SJCRH30 (cell line): ENCODE measurements at regions not wholly inside any gene's neighbourhood (a gene's known extent, or its start where the extent isn't known, plus 50 kb on each side); places are given as distances from the start of the nearest gene placed in this dataset.

Experiments used
- DNase-seq, 2 experiments: peaks; one replicate each; pipeline ENCODE4 v3.0.0-alpha.2; 2015 to 2020
- H3K27ac ChIP-seq: fragments of 250-450 bp; sonication (Bioruptor Pico); 2 replicates; pipeline ENCODE4 v1.5.1; 2020; ENCODE audit warnings: mild to moderate bottlenecking, moderate library complexity
- H3K27me3 ChIP-seq: fragments of 250-450 bp; sonication (Bioruptor Pico); 2 replicates; pipeline ENCODE4 v1.5.1; 2020; ENCODE audit warnings: mild to moderate bottlenecking, moderate library complexity
- H3K36me3 ChIP-seq: fragments of 250-450 bp; sonication (Bioruptor Pico); 2 replicates; pipeline ENCODE4 v1.5.1; 2020; ENCODE audit warnings: mild to moderate bottlenecking, moderate library complexity
- H3K4me1 ChIP-seq: fragments of 250-450 bp; sonication (Bioruptor Pico); 2 replicates; pipeline ENCODE4 v1.5.1; 2020; ENCODE audit warnings: mild to moderate bottlenecking, moderate library complexity
- H3K4me3 ChIP-seq: fragments of 250-450 bp; sonication (Bioruptor Pico); 2 replicates; pipeline ENCODE4 v1.5.1; 2020; ENCODE audit warnings: mild to moderate bottlenecking, moderate library complexity
- H3K9me3 ChIP-seq: fragments of 250-450 bp; sonication (Bioruptor Pico); replicated peaks from 2 replicates; pipeline ENCODE4 v1.5.1; 2020; ENCODE audit warnings: mild to moderate bottlenecking, moderate library complexity

GRCh38 chr4:66604192-66604591, 933.9 kb upstream of the EPHA5 start:
- no peaks in the 10 kb centered on the region for H3K36me3 ChIP-seq
- DNase-seq = no peak

DNA sequence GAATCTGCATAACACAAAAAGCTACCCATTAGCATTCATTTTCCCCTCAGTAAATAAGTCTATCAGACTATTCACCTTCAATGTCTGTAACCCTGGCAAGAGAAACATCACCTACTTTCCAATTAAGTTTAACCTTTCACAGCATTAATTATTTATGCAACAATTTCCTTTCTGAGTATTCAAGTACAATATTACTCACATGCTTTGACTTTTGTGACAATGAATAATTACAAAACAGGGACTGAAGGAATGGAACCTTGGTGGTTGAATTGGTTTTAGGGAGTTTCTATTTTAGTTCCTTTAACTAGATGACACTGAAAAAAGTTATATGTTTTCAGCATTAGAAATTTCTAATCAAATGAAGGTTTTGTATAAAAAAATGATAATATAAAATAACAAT, 932.3 kb upstream of the EPHA5 start:
- Histone ChIP-seq H3K4me3 (no peak overlapping the region), H3K9me3 (no peaks in the 10 kb centered on the region), H3K36me3 (no peaks in the 10 kb centered on the region), H3K4me1 (no peaks in the 10 kb centered on the region), H3K27me3 (no peaks in the 10 kb centered on the region), H3K27ac (no peak overlapping the region)
- DNase-seq = no peak

More at GRCh38 chr4:66604192-66604591, 933.9 kb upstream of the EPHA5 start:
- Histone ChIP-seq H3K9me3 (no peaks in the 10 kb centered on the region), H3K4me3 (no peak overlapping the region), H3K4me1 (no peaks in the 10 kb centered on the region), H3K27ac (no peak overlapping the region), H3K27me3 (no peaks in the 10 kb centered on the region)

- Histone ChIP-seq H3K4me3 (no peak overlapping the region), H3K9me3 (no peaks in the 10 kb centered on the region), H3K4me1 (no peaks in the 10 kb centered on the region), H3K27me3 (no peaks in the 10 kb centered on the region), H3K27ac (no peak overlapping the region), H3K36me3 (no peaks in the 10 kb centered on the region)
- no peak for DNase-seq
These were observed 921.7 kb upstream of the EPHA5 start for GRCh38 chr4:66591968-66592367.

DNA sequence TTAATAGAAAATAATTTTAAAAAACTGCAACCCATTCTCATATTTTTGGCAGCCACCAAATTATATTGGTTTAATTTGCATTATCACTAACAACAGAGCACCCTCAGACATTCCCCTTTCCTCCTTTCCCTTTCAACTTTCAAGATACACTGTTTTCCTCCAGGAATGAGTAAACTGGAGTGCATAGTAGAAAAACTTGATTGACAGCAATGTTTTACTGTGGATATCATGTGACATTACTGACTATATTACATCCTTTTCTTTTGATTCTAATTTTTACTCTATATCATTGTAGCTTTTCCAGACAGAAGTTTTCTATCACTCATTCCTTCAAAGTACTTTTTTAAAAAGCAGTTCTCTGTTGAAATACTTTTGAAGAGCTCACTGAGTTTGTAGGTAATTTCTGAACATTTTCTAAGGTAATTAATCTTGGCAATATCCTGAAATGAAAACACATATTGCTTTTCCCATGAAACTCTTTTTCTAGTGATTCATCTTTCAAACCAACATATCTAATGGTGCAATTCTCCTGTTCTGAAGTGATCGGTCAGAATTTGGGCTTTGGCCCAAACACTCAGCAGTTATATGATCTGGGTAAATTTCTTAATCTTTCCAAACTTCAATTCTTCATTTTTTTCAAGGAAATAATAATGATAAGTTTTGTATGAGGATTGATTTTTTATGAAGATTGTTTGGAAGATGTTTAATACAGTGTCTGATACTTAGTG, 920.4 kb upstream of the EPHA5 start:
- H3K27ac ChIP-seq = no peak overlapping the region
- no peaks in the 10 kb centered on the region for H3K36me3 ChIP-seq
- no peaks in the 10 kb centered on the region for H3K4me1 ChIP-seq
- H3K9me3 ChIP-seq = no peaks in the 10 kb centered on the region
- H3K4me3 ChIP-seq = no peak overlapping the region
- no peaks in the 10 kb centered on the region for H3K27me3 ChIP-seq
- DNase-seq = no peak

- no peak for DNase-seq
- Histone ChIP-seq H3K27me3 (no peaks in the 10 kb centered on the region), H3K27ac (no peak overlapping the region), H3K36me3 (no peaks in the 10 kb centered on the region), H3K4me1 (no peaks in the 10 kb centered on the region), H3K4me3 (no peak overlapping the region), H3K9me3 (no peaks in the 10 kb centered on the region)
These were observed 918.9 kb upstream of the EPHA5 start for GRCh38 chr4:66589183-66589582.

DNA sequence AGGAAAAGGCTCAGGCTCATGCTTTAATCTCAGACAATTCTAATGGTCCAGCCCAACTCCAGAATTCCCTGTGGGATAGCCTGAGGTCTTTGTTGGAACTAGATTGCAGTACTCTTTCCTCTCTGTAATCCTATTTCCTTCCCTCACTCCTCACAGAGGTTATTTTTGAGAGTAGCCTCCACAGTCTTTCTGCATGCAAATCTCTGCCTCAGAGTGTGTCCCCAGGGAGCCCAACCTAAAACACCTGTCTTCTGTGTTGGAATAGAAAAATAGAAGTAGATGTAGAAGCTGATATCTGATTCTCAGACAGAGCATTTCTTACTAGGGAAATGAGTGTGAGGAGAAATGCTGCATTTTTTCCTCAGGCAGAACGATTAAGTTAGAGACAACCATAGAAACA, 915.5 kb upstream of the EPHA5 start:
- peak in 1 of 2 experiments; percentile 11 for DNase-seq
- H3K36me3 ChIP-seq = no peaks in the 10 kb centered on the region
- H3K27ac ChIP-seq = no peak overlapping the region
- no peaks in the 10 kb centered on the region for H3K9me3 ChIP-seq
- H3K27me3 ChIP-seq = no peaks in the 10 kb centered on the region
- no peak overlapping the region for H3K4me3 ChIP-seq
- no peaks in the 10 kb centered on the region for H3K4me1 ChIP-seq

- Histone ChIP-seq H3K36me3 (no peaks in the 10 kb centered on the region), H3K4me3 (no peak overlapping the region), H3K4me1 (no peaks in the 10 kb centered on the region), H3K27me3 (no peaks in the 10 kb centered on the region), H3K9me3 (no peaks in the 10 kb centered on the region), H3K27ac (no peak overlapping the region)
- no peak for DNase-seq
These were observed 907.6 kb upstream of the EPHA5 start for GRCh38 chr4:66577922-66578321.

- no peaks in the 10 kb centered on the region for H3K4me1 ChIP-seq
- H3K36me3 ChIP-seq = no peaks in the 10 kb centered on the region
- H3K27me3 ChIP-seq = no peaks in the 10 kb centered on the region
- H3K9me3 ChIP-seq = no peaks in the 10 kb centered on the region
- H3K27ac ChIP-seq = no peak overlapping the region
- no peak overlapping the region for H3K4me3 ChIP-seq
- no peak for DNase-seq
These were observed 904.9 kb upstream of the EPHA5 start for GRCh38 chr4:66575008-66575696.

GRCh38 chr4:66574145-66574978, 904.1 kb upstream of the EPHA5 start:
- Histone ChIP-seq H3K4me1 (no peaks in the 10 kb centered on the region), H3K9me3 (no peaks in the 10 kb centered on the region), H3K36me3 (no peaks in the 10 kb centered on the region), H3K27ac (no peak overlapping the region), H3K27me3 (no peaks in the 10 kb centered on the region), H3K4me3 (no peak overlapping the region)
- DNase-seq = no peak

DNA sequence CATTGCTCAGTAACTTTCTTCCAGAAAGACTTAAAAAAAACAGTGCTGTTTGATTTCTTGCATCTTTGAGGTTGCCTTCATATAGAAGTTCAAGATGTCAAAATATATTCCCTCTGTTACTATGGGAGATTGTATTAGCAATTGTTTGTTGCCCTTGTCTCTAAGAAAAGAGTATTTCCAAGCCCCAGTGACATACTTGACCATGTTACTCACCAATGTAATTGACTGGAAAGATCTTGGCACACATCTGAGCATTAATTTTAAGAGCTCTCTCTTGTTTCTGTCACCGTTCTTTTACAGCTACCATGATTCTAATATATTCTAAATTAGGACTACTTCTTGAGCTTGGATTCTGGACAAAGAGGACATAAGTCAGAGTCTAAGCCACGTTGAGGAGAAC, 902.7 kb upstream of the EPHA5 start:
- DNase-seq = no peak
- H3K27me3 ChIP-seq = no peaks in the 10 kb centered on the region
- H3K4me1 ChIP-seq = no peaks in the 10 kb centered on the region
- no peak overlapping the region for H3K4me3 ChIP-seq
- no peaks in the 10 kb centered on the region for H3K36me3 ChIP-seq
- no peaks in the 10 kb centered on the region for H3K9me3 ChIP-seq
- H3K27ac ChIP-seq = no peak overlapping the region

DNA sequence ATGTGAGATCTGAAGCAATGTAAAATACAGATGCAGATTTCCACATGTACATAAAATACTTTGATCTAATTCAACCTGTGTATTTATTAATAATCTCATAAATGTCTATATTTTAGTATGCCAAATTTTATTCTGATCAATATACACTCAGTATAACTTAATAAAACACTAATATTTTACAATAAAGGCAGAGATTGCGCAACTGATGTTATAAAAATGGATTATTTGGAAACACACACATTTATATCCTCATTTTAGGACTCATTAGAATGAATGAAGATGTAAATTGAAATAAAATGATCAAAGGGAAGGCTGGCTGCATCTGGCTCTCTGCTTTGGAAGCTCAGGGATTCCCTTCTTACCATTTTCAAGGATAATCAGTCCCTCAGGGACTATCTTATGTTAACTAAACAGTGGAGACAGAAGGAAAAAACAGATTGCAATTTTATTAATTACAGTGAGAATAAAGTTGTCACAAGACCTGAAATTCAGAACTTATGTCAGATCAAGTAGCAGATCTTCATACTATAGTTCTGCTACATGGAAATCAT, 900.9 kb upstream of the EPHA5 start:
- no peaks in the 10 kb centered on the region for H3K9me3 ChIP-seq
- H3K4me3 ChIP-seq = no peak overlapping the region
- H3K27me3 ChIP-seq = no peaks in the 10 kb centered on the region
- no peaks in the 10 kb centered on the region for H3K36me3 ChIP-seq
- no peaks in the 10 kb centered on the region for H3K4me1 ChIP-seq
- DNase-seq = no peak
- H3K27ac ChIP-seq = no peak overlapping the region

GRCh38 chr4:66569228-66569627, 898.9 kb upstream of the EPHA5 start:
- no peak overlapping the region for H3K4me3 ChIP-seq
- no peaks in the 10 kb centered on the region for H3K27me3 ChIP-seq
- H3K27ac ChIP-seq = no peak overlapping the region
- H3K4me1 ChIP-seq = no peaks in the 10 kb centered on the region
- no peak for DNase-seq
- no peaks in the 10 kb centered on the region for H3K9me3 ChIP-seq
- no peaks in the 10 kb centered on the region for H3K36me3 ChIP-seq

GRCh38 chr4:66568431-66568830, 898.1 kb upstream of the EPHA5 start:
- Histone ChIP-seq H3K4me3 (no peak overlapping the region), H3K4me1 (no peaks in the 10 kb centered on the region), H3K27me3 (no peaks in the 10 kb centered on the region), H3K9me3 (no peaks in the 10 kb centered on the region), H3K36me3 (no peaks in the 10 kb centered on the region), H3K27ac (no peak overlapping the region)
- DNase-seq = no peak

DNA sequence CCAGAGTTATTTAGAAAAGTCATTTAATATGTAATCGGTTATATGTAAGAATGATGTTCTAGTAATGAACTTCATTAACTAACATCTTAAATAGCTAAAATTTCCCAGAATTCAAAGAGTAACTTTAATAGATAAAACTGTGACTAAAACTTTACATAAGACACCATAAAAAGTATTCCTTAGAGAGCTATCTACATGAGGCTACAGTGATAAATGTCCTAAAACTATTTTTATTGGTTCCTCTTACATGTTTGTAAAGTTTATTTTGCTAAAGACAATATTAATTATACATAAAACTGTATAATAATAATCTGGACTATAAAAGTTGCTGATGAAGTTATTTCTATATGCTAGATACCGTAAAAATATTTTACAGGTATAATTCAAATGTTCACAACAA, 897.7 kb upstream of the EPHA5 start:
- Histone ChIP-seq H3K36me3 (no peaks in the 10 kb centered on the region), H3K4me3 (no peak overlapping the region)

GRCh38 chr4:66567551-66567950, 897.3 kb upstream of the EPHA5 start:
- no peaks in the 10 kb centered on the region for H3K27me3 ChIP-seq
- H3K4me3 ChIP-seq = no peak overlapping the region
- no peaks in the 10 kb centered on the region for H3K36me3 ChIP-seq
- no peak overlapping the region for H3K27ac ChIP-seq
- no peaks in the 10 kb centered on the region for H3K9me3 ChIP-seq
- H3K4me1 ChIP-seq = no peaks in the 10 kb centered on the region
- no peak for DNase-seq

More for the DNA sequence above, 897.7 kb upstream of the EPHA5 start:
- H3K9me3 ChIP-seq = no peaks in the 10 kb centered on the region
- H3K27ac ChIP-seq = no peak overlapping the region
- no peaks in the 10 kb centered on the region for H3K4me1 ChIP-seq
- no peak for DNase-seq
- no peaks in the 10 kb centered on the region for H3K27me3 ChIP-seq
